GM18867 (cell line): ENCODE measurements at regions not wholly inside any gene's neighbourhood (a gene's known extent, or its start where the extent isn't known, plus 50 kb on each side); places are given as distances from the start of the nearest gene placed in this dataset.
"Not testable (repeated sequence)": the region's sequence is repeated elsewhere in the genome, so short reads cannot be mapped to it uniquely, and the experiment has no call there.

Source experiments
- ATAC-seq: cut with Tn5 transposase; IDR thresholded peaks from one replicate; pipeline ENCODE4 v1.9.1; 2021; ENCODE audit warnings: mild to moderate bottlenecking, moderate library complexity; ENCODE audit not compliant: unreplicated experiment

DNA sequence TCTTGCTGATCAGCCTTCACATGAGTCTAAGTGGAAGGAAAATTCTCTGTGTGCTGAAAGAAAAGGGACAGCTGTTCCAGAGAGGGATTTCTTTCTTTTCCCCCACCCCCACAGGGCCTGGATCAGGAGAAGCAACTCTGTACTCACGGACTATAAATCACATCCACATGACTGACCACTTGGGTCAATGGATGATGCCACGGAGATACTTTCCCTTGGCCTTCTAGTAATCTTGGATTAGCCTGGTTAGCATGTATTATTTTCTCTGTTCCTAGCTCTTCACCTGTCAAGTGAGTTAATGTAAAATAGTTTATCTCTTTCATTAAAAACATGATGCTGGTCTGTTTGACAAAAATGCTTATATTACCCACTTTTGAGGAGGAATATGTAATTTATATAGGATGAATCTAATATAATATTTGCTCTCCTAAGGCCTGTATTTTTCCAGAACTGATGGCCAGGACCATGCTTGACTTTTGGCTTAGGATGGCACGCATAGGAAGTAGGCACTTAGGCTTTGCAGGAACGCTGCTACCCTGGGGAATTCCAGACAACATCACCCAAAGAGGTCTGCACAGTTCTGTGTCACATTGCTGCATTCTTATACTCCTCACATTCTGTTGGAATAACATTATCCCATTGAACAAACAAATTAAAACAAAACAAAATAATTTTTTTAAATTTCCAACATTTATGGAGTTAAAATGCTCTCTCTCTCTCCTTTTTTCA lies 892.1 kb downstream of the TLE1 start:
- ATAC-seq: no peak

DNA sequence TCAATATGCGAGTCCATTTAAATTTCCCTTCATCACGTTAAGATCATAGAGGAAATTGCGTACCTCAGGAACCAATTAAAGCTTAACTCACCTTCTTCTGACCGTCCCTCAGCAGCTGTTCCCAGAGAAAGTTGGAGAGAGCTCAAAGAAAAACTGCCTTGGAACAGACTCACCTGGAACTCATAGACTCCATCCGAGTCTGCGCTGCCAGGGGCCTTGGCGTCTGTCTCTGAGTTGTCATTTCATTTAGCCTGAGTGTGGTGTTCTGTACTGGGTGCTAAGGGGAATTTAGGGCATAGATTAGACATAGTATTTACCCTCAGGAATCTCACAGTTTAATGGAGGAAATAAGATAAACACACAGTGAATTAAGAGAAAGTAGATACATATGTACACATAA lies 892.7 kb downstream of the TLE1 start:
- no peak for ATAC-seq

GRCh38 chr9:80794197-80794596 lies 895.1 kb downstream of the TLE1 start:
- no peak for ATAC-seq

GRCh38 chr9:80793706-80794105 lies 895.6 kb downstream of the TLE1 start:
- ATAC-seq: no peak

GRCh38 chr9:80792726-80793125 lies 896.6 kb downstream of the TLE1 start:
- ATAC-seq: no peak

DNA sequence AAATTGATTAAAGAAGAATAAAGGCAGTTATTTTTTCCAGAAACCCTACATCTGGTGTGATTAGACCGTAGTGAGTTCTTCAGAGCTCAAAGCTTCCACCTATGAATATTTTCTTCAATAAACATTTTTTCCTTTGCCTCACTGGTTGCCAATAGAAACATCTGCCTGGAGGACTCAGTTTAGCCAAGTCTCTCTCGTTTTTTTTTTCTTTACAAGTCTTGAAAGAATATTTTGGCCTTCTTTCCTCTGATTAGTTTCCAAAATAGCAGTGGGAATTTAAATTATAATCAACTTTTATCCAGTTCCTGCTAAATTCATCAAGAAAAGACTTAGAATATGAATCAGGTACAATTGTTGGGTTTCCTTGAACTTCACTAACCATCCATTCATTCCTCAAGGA lies 897.5 kb downstream of the TLE1 start:
- no peak for ATAC-seq

DNA sequence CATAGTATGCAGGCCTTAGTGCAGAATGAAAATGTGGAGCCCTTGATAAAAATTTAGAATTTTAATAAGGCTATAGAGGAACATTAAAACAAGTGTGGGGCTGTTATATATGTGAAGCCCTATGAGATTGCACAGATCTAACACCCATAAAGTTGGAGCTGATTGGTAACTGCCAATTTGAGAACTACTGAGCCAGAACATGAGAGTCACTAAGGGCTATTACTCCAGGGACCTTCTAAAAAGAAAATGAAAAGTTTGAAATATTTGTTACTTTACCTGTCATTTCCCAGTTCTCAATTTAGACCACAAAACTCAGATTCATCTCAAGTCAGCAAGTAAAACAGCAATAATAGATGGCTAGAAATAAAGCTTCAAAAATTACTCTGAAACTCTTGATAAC lies 898.6 kb downstream of the TLE1 start:
- no peak for ATAC-seq

DNA sequence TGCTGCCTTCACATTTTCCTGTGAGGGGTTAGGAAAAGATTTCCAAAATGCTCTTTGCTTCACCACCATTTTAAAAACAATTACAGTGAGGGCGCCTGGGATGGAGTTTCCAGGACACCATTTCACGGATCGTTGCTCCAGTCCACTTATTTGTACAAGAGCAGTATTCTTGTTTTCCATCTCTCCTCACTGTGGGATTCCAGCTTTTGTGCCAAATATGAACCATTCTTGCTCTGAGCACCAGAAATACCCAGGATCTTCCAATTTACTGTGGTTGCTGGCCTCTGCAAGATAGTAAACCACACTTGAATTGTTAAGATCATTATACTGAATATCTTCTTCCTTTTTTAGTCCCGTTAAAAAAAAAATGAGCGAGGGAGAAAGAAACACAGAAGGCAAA lies 899.5 kb downstream of the TLE1 start:
- no peak for ATAC-seq

DNA sequence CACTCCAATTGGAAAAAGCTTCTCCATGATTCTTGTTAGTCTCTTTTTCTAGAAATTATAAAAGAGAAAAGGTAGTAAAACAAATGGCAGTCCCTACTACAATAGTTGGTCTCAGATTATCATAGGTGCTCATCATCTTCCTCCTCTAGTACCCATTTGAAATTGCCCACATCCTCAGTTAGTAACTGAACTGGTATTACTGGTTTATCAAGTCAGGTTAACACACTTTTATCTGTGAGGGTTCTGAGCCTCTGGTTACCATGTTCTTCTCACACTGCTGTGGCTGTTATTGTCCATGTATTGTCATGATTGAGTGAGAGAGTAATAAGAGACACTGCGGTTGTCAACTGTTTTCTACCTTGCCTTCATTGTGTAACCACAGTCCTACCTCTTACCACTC lies 901.7 kb downstream of the TLE1 start:
- ATAC-seq: no peak

DNA sequence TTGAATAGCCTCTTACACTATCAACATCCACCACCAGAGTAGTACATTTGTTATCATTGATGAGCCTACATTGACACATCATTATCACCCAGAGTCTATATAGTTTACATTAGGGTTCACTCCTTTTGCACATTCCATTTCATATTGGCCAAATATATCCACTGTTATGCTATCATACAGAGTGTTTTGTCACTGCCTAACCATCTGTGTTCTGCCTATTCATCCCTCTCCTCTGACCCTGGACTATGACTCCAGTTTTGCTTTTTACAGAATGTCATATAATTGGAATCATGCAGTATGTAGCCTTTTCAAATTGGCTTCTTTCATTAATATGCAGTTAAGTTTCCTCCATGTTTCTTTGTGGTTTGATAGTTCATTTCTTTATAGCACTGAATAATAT lies 904.7 kb downstream of the TLE1 start:
- ATAC-seq: no peak

- no peak for ATAC-seq
Measured at GRCh38 chr9:80775971-80776370, 913.4 kb downstream of the TLE1 start.

- no peak for ATAC-seq
Measured at GRCh38 chr9:80775530-80775929, 913.8 kb downstream of the TLE1 start.

DNA sequence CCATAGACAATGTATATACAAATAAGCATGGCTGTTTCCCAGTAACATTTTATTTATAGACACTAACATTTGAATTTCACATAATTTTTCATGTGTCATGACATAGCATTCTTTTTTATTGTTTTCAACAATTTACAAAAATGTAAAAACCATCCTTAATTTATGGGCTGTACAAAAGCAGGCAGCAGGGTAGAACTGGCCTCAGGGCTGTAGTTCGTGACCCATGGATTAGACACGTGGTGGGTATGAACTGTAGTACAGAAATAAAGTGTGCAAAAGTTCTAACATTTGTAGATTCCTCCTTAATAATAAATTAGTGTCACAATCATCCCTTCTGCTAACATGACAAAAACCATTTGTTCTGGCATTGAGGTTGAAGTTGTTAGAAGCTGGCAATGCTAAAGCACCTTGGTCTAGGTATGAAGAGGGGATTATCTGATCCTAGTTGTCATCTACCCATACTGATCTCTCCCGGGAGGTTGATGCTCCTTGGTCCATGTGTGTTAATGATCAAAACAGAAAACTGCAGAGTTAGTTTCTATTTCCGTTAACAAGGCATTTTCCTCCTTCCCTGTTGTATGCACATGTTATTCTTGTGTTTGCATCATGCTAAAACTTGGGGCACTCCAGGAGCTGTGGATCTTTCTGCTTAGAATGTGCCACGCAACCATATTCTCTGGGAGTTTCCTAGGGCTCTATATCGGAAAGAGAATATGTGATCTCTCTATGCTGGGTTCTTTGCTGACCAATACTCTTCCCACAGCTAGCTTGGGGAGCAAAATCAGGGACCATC lies 917.6 kb downstream of the TLE1 start:
- ATAC-seq: no peak

DNA sequence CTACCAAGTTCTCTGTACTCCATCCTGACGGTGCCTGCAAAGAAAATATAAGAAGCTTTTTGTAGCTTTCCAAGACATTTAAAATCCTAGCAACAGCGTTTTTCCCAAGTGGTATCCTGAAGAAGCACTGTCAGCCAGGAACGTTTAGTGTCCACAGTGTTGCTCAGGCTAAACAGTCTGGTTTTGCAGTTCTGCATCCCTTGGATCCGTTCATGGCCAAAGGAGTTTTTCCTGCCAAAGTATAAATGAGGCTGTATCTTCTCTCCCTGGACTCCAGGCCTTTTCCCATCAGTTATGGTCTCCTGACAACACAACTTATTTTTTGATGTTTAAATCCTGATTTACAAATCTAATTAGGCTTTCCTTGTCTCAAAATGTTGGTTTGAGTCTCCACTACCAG lies 925.8 kb downstream of the TLE1 start:
- ATAC-seq: no peak

DNA sequence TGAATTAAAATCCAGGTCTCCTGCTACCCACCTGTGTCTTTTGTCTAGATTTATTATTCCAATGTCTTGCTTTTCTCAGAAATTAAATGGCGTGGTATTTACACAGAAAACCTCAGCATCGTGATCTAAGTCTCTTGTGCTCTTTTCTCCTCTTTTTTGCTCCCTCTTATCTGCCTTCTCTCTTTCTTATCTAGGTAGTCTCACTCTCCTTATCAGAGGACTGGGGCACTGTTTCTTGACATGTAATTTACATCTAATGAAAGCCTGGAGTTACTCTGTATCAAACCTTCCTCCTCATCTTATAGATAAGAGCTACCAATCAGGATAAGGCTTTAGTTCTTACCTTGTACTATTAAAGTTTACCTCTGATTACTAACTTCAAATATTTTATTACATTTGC lies 933.8 kb downstream of the TLE1 start:
- ATAC-seq: no peak

GRCh38 chr9:80747056-80747455 lies 942.3 kb downstream of the TLE1 start:
- not testable (repeated sequence) for ATAC-seq

DNA sequence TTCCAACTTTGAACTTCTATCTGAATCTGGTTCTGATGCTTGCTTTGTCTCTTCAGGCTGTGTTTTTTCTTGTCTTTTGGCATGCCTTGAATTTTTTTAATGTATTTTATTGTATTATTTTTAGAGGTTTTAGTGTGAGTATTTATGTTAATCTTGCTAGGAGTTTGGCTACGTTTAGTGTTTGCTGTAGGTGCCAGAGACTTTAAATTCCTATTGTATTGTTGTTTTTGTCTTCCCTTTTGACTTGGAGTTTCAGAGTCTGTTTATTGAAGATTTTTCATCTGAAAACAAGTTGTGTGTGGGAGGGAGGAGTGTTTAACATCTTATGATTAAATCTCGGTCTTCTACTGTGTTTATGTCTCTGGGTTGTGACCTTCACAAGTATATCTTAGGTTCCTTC lies 956.8 kb downstream of the TLE1 start:
- no peak for ATAC-seq

- ATAC-seq: no peak
Measured at GRCh38 chr9:80720579-80720978, 968.8 kb downstream of the TLE1 start.

- no peak for ATAC-seq
Measured at GRCh38 chr9:80707120-80707519, 982.2 kb downstream of the TLE1 start.

DNA sequence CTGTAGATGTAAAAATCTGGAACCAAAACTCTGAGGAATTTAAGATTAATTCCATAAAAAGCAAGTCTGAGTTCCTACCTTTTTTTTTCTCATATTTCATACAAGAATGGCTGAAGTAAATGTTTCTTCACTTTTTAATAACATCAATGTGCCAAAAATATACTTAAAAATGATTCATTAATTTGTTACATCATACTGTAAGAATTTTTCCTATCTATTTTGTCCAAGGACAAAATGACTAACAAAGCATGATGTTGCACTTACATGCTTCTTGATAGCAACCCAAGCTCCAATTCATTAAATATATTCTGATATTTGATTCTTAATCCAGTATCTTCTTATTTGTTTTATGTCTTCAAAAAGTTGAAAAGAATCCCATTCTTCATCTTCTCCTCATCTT lies 988.3 kb downstream of the TLE1 start:
- ATAC-seq: no peak

GRCh38 chr9:80699511-80699998 lies 989.8 kb downstream of the TLE1 start:
- no peak for ATAC-seq

DNA sequence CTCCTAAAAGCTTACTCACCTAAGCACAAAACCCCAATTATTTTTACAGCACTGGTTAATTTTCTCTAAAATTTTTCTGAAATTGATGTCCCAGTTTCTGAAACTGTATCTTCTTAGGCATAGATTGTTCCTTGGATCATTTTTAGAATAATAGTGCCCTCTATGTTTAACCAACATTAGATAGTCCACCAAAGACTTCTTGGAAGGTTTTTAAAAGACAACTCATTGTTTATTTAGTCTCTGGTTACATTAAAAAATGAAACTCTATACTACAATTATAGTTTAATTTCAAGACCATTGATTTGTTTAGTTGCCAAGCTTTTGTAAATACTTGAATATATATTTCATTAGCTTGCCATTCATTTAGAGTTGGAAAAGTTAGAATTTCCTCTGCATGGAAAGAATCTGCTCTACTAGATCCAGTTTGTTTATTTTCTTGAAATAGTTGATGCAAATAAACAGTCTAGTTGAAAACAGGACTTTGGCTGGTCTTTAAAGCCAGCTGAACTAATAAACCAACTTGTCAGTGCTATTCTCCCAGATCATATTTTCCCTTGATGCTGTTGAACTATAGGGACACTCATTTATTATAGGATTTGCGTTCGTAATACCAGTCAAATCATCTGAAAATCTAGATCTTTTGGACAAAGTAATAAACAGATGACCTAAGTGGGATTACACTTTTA lies 990.5 kb downstream of the TLE1 start:
- no peak for ATAC-seq
